Activated CD8-positive, alpha-beta memory T cell treated with anti-CD3 and anti-CD28 coated beads for 4 hours (primary cell): ENCODE measurements at regions not wholly inside any gene's neighbourhood (a gene's known extent, or its start where the extent isn't known, plus 50 kb on each side); places are given as distances from the start of the nearest gene placed in this dataset.

Experiments
- DNase-seq, 2 donors: peaks; one replicate each; pipeline ENCODE4 v3.0.0-alpha.2; 2020; ENCODE audit warnings: low read depth in 2 of 2

DNA sequence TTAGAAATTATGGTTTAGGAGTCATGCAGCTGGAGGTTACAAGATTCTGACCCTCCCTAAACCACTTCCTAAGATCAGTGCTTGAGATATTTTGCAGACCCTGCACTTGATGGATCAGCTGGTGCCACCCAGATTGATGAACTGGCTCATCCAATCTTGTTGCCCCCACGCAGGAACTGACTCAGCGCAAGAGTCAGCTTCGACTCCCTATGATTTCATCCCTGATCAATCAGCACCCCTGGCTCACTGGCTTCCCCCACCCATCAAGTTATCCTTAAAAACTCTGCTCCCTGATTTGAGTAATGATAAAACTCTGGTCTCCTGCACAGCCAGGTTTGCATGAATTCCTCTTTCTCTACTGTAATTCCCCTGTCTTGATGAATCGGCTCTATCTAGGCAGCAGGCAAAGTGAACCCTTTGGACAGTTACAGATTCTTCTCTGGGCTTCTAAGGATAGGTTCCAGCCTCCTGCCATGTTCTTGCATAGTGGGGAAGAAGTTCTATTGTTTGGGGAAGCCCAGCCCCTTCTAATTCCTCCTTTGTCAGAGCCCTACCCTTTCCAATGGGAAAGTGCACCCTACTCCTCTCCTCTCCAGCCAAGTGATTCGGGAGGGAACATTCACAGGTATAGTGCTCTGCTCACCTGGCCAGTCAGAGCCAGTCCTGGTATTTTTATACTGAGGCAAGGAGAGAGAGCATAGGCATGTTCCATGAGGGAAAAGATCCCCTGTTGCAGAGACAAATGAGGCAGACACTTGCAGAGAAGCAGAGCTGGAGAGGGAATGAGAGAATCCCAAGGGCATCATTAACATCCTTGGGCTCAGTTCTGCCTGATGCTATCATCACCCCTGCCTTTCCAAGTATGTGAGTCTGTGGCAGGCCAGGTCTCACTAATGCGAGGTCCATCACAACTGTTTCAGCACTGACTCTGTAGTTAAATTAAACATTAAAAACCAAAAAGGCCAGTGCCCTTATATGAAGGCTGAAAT, 224.4 kb upstream of the GALNT17 start:
- DNase-seq: no peak

DNA sequence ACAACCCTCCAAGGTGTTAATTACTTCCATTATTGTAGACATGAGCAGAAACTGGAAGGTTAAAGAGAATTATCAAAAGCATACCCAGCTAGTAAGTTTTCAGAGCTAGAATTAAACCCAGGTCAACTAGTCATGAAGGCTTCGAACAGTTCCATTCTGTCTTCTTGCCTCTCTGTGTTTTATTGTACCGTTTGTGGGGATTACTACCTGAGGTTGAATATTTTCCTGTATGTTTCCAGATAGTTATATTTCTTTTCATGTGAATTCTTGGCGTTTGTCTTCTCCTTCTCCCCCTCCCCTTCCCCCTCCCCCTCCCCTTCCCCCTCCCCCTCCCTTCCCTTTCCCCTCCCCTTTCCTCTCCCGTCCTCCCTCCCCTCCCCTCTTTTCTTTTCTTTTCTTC, 218.0 kb upstream of the GALNT17 start:
- no peak for DNase-seq

DNA sequence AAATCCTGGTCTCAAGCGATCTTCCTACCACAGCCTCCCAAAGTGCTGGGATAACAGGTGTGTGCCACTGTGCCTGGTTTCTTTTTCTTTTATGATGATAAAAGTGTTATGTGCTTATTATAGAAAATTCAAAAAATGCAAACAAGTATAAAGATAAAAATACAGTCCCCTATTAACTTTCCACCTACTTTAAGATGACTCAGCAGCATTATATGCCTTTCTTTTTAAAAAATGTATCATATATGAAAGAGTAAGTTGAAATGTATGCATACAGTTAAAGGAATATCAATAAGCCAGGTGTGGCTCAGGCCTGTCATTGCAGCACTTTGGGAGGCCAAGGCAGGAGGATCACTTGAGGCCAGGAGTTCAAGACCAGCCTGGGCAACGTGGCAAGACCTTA, 216.9 kb upstream of the GALNT17 start:
- no peak for DNase-seq

DNA sequence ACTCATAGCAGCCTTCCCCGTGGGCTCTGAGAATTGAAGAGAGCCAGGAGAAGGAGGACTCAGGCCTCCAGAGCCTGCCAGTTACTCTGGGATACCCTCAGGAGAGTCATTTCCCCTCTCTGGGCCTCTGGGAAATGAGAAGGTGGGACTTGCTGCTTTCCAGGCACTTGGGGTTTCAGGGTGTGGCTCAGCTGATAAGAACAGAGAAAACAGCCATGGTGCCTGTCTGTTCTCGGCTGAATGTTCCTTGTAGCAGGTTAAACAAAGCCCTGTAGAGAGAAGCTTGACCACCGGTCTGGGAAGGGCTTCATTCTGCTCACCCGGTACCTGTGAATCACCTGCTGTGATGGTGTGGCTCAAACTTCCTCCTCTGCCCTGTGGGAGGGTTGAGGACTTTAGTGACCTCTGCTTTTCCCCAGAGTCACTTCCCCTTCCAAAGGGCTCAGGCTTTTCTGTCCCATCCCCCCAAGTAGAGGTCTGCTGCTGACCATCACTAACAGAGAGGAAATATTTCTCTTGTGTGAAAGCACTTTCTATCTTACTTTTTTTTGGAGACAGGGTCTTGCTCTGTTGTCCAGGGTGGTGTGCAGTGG, 212.4 kb upstream of the GALNT17 start:
- DNase-seq: no peak

DNA sequence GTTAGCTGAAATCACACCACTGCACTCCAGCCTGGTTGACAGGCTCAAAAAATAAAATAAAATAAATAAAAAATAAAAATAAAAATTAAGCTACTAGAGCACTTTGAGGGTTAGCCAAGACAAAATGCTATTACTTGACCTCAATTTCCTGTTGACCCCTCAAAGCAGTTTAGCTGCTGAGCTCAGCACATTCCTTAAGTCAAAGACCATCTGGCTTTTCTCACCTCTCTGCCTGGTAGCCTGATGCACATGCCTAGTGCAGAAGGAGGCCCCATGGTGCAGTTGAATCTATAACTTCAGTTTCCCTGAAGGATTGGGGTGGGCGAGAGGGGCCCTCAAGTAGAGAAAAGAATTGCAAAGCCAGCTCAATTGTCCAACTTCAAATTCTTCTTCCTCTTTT, 211.1 kb upstream of the GALNT17 start:
- no peak for DNase-seq

DNA sequence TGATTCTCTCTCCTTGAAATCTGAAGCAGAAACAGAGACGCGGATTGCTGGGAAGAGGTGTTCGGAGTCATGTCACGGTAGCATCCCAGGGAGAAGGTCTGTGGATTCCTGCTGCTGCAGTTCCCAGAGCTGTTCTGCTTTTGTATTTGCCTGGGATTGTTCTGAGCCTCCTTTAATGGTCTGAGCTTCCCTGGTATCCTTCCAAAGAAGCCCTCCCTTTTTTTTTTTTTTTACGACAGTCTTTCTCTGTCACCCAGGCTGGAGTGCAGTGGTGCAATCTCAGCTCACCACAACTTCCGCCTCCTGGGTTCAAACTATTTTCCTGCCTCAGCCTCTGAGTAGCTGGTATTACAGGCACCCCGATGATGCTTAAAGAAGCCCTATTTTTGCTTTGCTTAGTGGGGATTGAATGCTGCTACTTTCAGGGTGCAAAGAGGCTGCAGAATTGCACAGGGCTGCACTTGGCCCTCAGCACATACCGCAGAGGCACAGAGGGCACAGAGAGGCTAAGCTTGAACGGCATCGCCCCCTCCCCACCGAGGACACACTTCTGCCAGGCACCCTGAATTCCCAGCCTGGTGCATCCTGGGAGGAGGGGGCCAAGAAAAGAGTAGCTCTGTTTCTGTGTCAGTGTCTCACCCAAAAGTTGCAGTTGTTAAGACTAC, 208.6 kb upstream of the GALNT17 start:
- no peak for DNase-seq

DNA sequence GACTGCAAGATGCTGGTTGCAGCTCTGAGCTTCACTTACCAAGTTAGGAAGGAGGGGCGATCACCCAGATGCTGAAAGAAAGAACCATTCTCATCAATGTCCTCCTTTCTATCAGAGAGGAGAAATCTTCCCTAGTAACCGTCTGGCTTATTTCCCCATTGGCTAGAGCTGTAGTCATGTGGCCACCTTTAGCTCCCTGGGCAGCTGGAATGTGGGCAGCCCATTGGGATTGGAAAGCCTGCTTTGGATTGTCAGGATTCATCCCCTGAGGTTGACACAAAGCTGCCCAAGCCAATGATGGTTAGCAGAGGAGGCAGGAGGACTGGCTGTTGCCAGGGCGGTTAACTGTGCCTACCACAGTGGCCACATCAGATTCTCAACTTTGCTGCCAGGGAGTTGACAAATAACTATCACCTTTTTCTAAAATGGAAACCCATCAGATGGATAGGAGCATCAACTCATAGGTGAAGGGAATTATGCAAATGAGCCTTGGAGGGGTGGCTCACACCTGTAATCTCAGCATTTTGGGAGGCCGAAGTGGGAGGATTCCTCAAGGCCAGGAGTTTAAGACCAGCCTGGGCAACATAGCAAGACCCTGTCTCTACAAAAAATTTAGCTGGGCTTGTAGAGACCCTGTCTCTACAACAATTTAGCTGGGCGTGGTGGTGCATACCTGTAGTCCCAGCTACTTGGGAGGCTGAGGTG, 206.4 kb upstream of the GALNT17 start:
- no peak for DNase-seq

DNA sequence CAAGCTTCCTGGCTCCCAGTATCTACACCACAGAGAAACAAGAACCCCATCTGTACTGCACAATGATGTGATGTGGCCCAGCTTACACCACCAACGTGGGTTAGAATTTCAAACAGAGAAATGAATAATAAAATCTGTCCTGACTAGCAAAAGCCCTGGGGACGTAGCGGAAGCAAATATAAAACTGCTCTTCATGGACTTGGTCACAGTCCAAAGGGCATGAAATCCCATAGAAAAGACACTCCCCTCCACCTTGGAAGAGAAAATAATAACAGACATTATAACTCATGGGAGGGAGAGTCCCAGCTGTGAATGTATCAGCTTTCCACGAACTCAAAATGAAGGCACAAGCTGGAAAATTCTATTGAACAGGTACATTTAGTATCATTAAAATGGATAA, 205.3 kb upstream of the GALNT17 start:
- no peak for DNase-seq

DNA sequence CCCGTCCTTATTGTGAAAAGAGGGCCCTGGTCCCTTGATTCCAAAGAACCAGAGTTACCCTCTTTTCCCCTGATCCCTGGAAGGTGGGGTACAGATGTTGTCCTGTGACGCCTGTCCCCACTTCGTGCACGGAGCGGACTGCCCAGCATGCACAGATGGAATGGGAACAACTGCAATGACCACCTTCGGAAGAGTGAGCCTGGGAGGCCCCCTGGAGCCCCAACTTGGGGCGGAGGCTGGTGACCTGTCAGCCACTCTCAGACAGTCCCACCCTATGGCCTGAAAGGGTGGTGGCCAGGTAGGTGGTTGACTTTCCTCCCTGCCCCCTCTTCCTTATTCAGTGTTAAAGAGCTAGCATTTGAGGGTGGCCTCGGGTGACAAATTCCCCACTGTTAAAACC, 196.6 kb upstream of the GALNT17 start:
- no peak for DNase-seq

DNA sequence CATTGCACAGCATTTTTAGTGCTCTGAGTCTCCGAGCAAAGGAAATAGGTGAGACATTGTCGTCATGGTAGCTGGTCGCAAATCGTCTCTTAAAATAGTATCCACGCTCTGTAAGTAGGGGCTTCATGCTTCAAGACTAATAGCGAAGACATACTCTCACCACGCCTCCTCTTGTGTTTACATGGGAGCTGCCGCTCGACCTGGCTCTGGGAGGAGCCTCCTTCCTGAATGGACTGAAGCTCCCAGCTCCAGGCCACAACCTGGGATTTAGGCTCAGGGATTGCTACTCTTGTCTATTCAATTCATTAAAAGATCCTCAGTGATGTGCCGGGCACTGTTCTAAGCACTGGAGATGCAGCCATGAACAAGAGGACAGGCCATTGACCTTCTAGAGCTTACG, 196.1 kb upstream of the GALNT17 start:
- DNase-seq: no peak

DNA sequence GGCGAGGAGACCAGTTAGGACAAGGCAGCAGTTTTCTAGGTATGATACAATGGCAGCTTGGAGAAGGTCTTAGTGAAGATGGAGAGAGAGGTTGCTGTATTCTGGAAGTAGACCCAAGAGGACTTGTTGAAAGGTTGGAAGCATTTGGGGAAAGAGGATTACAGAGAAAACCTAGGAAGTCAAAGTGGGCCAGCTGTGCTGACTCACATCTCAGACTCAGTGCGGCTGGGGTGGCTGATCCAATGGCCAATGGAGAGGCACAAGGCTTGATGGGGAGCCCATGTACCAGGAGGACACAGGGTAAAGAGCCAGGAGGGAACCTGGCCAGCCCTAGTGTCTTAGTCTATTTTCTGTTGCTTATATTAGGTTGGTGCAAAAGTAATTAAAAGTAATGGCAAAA, 194.5 kb upstream of the GALNT17 start:
- DNase-seq: no peak

DNA sequence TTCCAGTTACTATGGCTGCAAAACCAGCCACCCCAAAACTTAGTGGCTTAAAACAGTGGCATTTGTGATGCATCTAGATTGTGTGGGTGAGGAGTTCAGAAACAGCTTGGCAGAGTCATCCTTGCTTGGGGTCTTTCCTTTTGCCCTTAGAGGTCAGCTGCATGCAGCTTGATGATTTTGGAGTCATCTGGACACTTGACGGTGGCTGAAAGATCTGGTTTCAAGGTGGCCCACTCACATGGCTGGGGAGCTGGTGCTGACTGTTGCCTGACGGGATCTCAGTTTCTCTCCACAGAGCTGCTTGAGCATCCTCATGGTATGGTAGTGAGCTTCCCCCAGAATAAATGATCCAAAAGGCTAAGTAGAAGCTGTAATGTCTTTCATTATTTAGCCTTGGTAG, 191.3 kb upstream of the GALNT17 start:
- no peak for DNase-seq

DNA sequence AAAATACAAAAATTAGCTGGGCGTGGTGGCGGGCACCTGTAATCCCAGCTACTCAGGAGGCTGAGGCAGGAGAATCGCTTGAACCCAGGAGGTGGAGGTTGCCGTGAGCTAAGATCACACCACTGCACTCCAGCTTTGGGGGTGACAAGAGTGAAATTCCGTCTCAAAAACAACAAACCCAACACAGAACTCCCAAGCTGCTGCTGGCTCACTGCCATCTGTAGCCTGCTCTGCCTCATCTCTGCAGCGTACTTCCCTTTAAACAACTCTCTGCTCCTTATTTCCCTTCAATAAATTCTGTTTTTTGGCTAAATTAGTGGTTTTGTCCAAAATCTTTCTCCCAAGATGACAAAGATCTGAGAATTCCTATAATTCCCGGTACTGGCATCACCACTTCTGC, 189.2 kb upstream of the GALNT17 start:
- no peak for DNase-seq

DNA sequence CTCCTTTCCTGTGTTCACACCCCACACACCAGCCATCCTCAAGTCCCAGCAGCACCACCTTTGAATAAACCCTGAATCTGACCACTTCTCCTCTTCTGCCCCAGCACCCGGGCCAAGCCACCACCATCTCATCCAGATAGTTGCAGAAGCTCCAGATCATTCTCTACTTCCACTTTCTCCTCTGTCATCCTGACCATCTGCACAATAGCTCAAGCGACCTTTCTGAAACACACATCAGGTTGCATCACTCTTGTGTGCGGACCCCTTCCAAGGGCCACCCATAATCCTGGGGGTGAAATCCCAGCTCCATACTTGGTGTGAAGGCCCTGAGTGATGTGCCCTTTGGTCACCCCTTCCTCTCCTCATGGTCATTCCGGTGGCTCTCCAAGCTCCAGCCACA, 187.4 kb upstream of the GALNT17 start:
- no peak for DNase-seq

DNA sequence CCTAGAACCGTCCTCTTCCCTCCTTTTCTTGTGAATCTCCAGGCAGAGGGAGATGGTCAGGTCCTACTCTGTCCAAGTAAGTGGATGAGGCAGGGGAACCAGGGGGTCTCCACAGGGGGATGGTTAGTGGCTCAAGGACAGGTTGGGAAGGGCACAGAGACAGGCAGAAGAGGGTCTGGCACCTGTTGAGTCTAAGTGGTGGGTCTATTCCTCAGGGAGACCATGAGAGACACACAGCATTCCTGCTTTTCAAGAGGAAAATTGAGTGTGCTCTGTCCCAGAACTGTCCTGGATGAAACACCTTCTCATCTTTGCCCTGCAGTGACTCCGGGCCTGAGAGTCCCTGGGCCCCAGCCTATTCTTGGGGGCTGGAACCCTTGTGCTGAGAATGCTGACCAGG, 184.8 kb upstream of the GALNT17 start:
- no peak for DNase-seq

DNA sequence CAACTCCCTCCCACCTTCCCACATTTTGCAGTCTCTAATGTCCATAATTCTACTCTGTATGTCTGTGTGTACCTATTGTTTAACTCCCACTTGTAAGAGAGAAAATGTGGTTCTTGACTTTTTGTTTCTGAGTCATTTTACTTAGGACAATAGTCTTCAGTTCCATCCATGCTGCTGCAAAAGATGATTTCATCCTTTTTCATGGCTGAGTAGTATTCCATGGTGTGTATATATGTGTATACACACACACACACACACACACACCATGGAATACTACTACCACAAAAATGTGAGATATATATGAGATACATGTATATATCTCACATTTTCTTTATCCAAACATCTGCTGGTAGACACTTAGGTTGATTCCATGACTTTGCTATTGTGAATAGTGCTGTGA, 182.1 kb upstream of the GALNT17 start:
- DNase-seq: no peak

DNA sequence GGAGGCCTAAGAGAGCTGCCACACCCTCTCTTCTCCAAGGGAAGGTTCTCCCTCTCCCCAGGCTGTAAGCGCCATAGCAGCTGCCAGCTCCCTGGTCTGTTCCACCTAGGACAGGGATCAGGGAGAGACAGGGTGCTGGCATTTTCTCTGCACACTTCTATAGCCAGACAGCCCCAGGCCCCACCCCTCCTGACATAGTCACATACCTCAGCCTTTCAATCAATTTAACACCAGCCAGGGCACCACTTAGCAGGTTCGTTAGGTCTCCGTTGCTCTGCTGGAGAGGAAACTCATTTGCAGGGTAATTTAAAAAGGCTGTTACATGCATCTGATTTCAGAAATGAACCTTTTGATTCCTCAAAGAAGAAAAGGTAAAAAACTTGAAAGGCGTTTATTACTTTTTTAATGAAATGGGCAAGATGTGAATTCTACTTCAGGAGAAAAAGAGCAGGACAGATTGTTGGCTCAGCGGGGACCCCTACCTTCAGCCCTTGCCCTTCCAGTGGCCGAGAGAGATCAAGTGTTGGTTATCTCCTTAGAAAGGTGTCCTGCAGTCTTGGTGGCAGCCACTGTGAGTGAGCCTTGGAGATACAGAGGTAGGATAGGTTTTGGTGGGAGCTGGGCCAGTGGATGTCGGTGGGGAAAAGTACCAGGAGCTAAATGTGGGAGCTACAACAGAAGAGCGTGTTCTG, 180.5 kb upstream of the GALNT17 start:
- no peak for DNase-seq

DNA sequence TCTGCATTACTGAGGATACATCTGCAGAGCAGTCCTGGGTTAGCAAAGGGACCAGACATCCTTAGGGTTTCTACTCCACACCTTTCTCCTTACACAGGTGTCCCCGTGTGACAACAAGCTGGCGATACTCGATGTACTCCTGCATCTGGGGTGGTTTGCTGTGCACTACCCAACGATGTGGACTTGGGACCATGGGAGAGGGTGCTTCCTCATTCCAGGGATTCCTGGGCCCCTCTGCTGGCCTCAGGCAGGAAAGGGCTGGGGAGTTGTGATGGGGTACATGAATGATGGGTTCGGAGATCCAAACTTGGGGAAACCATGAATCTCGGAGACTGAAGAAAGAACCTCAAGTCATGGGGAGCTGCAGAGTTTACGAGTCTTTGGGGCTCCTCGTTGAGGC, 179.6 kb upstream of the GALNT17 start:
- DNase-seq: no peak

DNA sequence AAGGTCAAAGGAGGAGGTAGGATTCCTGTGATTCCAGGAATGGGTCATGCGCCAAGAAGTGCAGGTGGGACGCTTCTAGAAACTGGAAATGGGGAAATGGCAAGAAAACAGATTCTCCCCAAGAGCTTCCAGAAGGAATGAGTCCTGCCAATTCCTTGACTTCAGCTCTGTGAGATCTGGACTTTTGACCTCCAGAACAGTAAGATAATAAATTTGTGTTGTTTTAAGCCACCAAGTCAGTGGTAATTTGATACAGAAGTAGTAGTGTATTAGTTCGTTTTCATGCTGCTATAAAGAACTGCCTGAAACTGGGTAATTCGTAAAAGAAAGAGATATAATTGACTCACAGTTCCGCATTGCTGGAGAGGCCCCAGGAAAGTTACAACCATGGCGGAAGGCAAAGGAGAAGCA, 178.6 kb upstream of the GALNT17 start:
- no peak for DNase-seq

DNA sequence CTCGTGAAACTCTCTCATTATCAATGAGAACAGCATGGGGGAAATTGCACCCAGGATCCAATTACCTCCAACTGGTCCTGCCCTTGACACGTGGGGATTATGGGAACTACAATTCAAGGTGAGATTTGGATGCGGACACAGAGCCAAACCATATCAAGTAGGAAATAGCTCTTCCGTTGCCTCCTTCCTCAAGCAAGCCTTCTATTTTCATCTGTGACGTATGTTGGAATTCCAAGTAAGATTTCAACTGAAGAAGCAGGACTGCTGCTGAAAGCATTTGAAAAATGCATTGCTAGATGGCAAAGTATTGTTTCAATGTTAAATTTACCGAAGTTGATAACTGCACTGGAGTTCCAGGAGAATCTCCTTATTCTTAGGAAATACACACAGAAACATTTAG, 178.1 kb upstream of the GALNT17 start:
- DNase-seq: no peak

DNA sequence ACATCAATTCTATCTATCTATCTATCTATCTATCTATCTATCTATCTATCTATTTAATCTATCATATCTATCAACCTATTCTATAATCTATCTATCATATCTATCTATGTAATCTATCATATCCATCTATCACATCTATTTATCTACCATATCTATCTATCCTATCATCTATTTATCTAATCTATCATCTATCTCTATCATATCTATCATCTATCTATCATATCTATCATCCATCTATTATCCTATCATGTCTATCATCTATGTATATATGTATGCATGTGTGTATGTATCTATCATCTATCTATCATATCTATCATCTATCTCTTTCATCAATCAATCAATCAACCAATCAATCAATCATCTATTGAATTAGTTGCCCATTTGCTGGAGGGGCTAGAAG, 159.3 kb upstream of the GALNT17 start:
- DNase-seq: no peak

DNA sequence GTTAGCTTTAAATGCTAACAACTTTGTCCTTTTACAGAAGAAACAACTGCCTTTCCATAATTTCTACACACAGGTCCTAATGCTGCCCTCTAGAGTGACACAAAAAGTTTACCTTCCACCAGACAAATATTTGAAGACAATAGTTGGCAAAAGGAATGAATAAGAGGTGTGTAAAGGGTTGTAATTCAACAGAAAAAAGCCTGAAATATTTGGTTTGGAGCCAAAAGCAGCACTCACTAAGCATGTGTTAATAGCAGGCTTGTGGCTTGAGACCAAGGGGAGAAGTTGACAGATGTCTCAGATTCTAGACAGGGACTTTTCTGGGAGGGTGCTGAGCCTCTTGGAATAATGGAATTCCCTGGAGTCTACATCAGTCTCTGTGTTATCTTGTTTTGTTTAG, 156.2 kb upstream of the GALNT17 start:
- no peak for DNase-seq
